ENCODE measurements at regions not wholly inside any gene's neighbourhood (a gene's known extent, or its start where the extent isn't known, plus 50 kb on each side); places are given as distances from the start of the nearest gene placed in this dataset.

GRCh38 chr5:44713446-44713845 is 95.3 kb upstream of the MRPS30 start:
- Histone ChIP-seq H3K27me3 (ENCODE audit: control insufficient read depth in 1 of 2, insufficient read depth in 2 of 2, low read length in 2 of 2) (no peaks in the 10 kb centered on the region), H3K4me3 (ENCODE audit: low read length) (no peak overlapping the region), H3K9me3 (ENCODE audit: control insufficient read depth in 1 of 2, insufficient read depth in 1 of 2, low read length in 2 of 2) (no peaks in the 10 kb centered on the region), H3K4me1 (ENCODE audit: insufficient read depth, low read length) (no peaks in the 10 kb centered on the region), H3K36me3 (ENCODE audit: insufficient read depth, low read length) (no peaks in the 10 kb centered on the region), H3K27ac (ENCODE audit: low read depth in 1 of 2, low read length in 2 of 2) (no peak overlapping the region)
- POLR2A ChIA-PET: no interaction called here
- H3K27ac Mint-ChIP-seq: no peak overlapping the region
- no peak for DNase-seq
- no peaks in the 10 kb centered on the region for H3K9me3 Mint-ChIP-seq
- no peak for ATAC-seq (ENCODE audit: poor library complexity)
- no peaks in the 10 kb centered on the region for H3K4me1 Mint-ChIP-seq (ENCODE audit: low read depth)
- CTCF ChIA-PET: no interaction called here
- no peak for TF ChIP-seq CTCF (IDR thresholded peaks at IDR 0.05)
- H3K27me3 Mint-ChIP-seq: no peaks in the 10 kb centered on the region
- no peaks in the 10 kb centered on the region for H3K36me3 Mint-ChIP-seq (ENCODE audit: low read depth)
- intact Hi-C loops (cut with DNase I, micrococcal nuclease): no loop called here
- no peak overlapping the region for H3K4me3 Mint-ChIP-seq

- Mint-ChIP-seq H3K27me3 (no peaks in the 10 kb centered on the region), H3K36me3 (ENCODE audit: low read depth) (no peaks in the 10 kb centered on the region), H3K4me3 (no peak overlapping the region), H3K4me1 (ENCODE audit: low read depth) (no peaks in the 10 kb centered on the region), H3K27ac (no peak overlapping the region), H3K9me3 (no peaks in the 10 kb centered on the region)
- no peak for TF ChIP-seq CTCF (IDR thresholded peaks at IDR 0.05)
- POLR2A ChIA-PET: no interaction called here
- ATAC-seq (ENCODE audit: poor library complexity) (no peak), DNase-seq (no peak)
- H3K27me3 ChIP-seq (ENCODE audit: control insufficient read depth in 1 of 2, insufficient read depth in 2 of 2, low read length in 2 of 2): no peaks in the 10 kb centered on the region
- no peaks in the 10 kb centered on the region for H3K36me3 ChIP-seq (ENCODE audit: insufficient read depth, low read length)
- no peaks in the 10 kb centered on the region for H3K9me3 ChIP-seq (ENCODE audit: control insufficient read depth in 1 of 2, insufficient read depth in 1 of 2, low read length in 2 of 2)
- no peaks in the 10 kb centered on the region for H3K4me1 ChIP-seq (ENCODE audit: insufficient read depth, low read length)
- H3K27ac ChIP-seq (ENCODE audit: low read depth in 1 of 2, low read length in 2 of 2): no peak overlapping the region
- CTCF ChIA-PET: no interaction called here
- intact Hi-C loops (cut with DNase I, micrococcal nuclease): no loop called here
- H3K4me3 ChIP-seq (ENCODE audit: low read length): no peak overlapping the region
Observed at GRCh38 chr5:44711901-44712300, 96.8 kb upstream of the MRPS30 start.

GRCh38 chr5:44708602-44709001 is 100.1 kb upstream of the MRPS30 start:
- Histone ChIP-seq H3K4me3 (ENCODE audit: low read length) (no peak overlapping the region), H3K27me3 (ENCODE audit: control insufficient read depth in 1 of 2, insufficient read depth in 2 of 2, low read length in 2 of 2) (no peaks in the 10 kb centered on the region), H3K36me3 (ENCODE audit: insufficient read depth, low read length) (no peaks in the 10 kb centered on the region), H3K9me3 (ENCODE audit: control insufficient read depth in 1 of 2, insufficient read depth in 1 of 2, low read length in 2 of 2) (no peaks in the 10 kb centered on the region), H3K4me1 (ENCODE audit: insufficient read depth, low read length) (no peaks in the 10 kb centered on the region), H3K27ac (ENCODE audit: low read depth in 1 of 2, low read length in 2 of 2) (no peak overlapping the region)
- Mint-ChIP-seq H3K9me3 (no peaks in the 10 kb centered on the region), H3K4me3 (no peak overlapping the region), H3K27me3 (no peaks in the 10 kb centered on the region), H3K4me1 (ENCODE audit: low read depth) (no peaks in the 10 kb centered on the region), H3K36me3 (ENCODE audit: low read depth) (no peaks in the 10 kb centered on the region), H3K27ac (no peak overlapping the region)
- TF ChIP-seq CTCF (IDR thresholded peaks at IDR 0.05): no peak
- DNase-seq: no peak
- ATAC-seq (ENCODE audit: poor library complexity): no peak
- POLR2A ChIA-PET: no interaction called here
- CTCF ChIA-PET: no interaction called here
- intact Hi-C loops (cut with DNase I, micrococcal nuclease): no loop called here

Data from CD4-positive, alpha-beta T cell (primary cell).